GM23338 (cell line): ENCODE measurements at regions not wholly inside any gene's neighbourhood (a gene's known extent, or its start where the extent isn't known, plus 50 kb on each side); places are given as distances from the start of the nearest gene placed in this dataset.

Source experiments
- EZH2phosphoT487 ChIP-seq: fragments of 200-600 bp; sonication (generic); IDR thresholded peaks from one replicate; pipeline ENCODE4 v1.8.1; 2018; ENCODE audit warnings: antibody characterized with exemption; ENCODE audit not compliant: unreplicated experiment
- TF ChIP-seq, protein P1 (sequence below), 2 experiments: fragments of 200-600 bp in 1 of 2; sonication (generic) in 1 of 2; conservative IDR thresholded peaks; 2 replicates each; pipeline versions ENCODE4 v1.5.1 to v1.6.1; 2016 to 2017; ENCODE audit warnings: antibody characterized with exemption in 2 of 2, low read depth in 2 of 2, mild to moderate bottlenecking in 2 of 2, moderate library complexity in 1 of 2

GRCh38 chr4:159416073-159416472, 313.2 kb downstream of the RAPGEF2 start:
- TF ChIP-seq, protein P1, sequence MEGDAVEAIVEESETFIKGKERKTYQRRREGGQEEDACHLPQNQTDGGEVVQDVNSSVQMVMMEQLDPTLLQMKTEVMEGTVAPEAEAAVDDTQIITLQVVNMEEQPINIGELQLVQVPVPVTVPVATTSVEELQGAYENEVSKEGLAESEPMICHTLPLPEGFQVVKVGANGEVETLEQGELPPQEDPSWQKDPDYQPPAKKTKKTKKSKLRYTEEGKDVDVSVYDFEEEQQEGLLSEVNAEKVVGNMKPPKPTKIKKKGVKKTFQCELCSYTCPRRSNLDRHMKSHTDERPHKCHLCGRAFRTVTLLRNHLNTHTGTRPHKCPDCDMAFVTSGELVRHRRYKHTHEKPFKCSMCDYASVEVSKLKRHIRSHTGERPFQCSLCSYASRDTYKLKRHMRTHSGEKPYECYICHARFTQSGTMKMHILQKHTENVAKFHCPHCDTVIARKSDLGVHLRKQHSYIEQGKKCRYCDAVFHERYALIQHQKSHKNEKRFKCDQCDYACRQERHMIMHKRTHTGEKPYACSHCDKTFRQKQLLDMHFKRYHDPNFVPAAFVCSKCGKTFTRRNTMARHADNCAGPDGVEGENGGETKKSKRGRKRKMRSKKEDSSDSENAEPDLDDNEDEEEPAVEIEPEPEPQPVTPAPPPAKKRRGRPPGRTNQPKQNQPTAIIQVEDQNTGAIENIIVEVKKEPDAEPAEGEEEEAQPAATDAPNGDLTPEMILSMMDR (conservative IDR thresholded peaks at IDR 0.05; ENCODE audit: low read depth in 2 of 2), result no peak
- TF ChIP-seq EZH2phosphoT487, result no peak
